ENCODE measurements at regions not wholly inside any gene's neighbourhood (a gene's known extent, or its start where the extent isn't known, plus 50 kb on each side); places are given as distances from the start of the nearest gene placed in this dataset.

- DNase-seq = no peak
Measured at GRCh38 chr11:15890031-15890713, 466.2 kb downstream of the SOX6 start.

- DNase-seq = no peak
Measured at GRCh38 chr11:15893080-15893492, 463.3 kb downstream of the SOX6 start.

GRCh38 chr11:15896026-15896425 lies 460.3 kb downstream of the SOX6 start:
- no peak for DNase-seq

- DNase-seq = no peak
Measured at GRCh38 chr11:15896530-15896929, 459.8 kb downstream of the SOX6 start.

GRCh38 chr11:15897211-15897960 lies 459.0 kb downstream of the SOX6 start:
- no peak for DNase-seq

GRCh38 chr11:15901054-15901453 lies 455.3 kb downstream of the SOX6 start:
- DNase-seq = no peak

- DNase-seq = no peak
Measured at GRCh38 chr11:15901790-15902189, 454.6 kb downstream of the SOX6 start.

GRCh38 chr11:15903246-15903645 lies 453.1 kb downstream of the SOX6 start:
- DNase-seq = no peak

- DNase-seq = no peak
Measured at GRCh38 chr11:15905366-15906104, 450.8 kb downstream of the SOX6 start.

- no peak for DNase-seq
Measured at GRCh38 chr11:15906481-15907035, 449.8 kb downstream of the SOX6 start.

- DNase-seq = no peak
Measured at GRCh38 chr11:15907806-15908205, 448.5 kb downstream of the SOX6 start.

GRCh38 chr11:15909937-15910598 lies 446.3 kb downstream of the SOX6 start:
- no peak for DNase-seq

GRCh38 chr11:15910761-15911160 lies 445.6 kb downstream of the SOX6 start:
- no peak for DNase-seq

GRCh38 chr11:15911377-15912044 lies 444.8 kb downstream of the SOX6 start:
- no peak for DNase-seq

GRCh38 chr11:15912291-15912690 lies 444.1 kb downstream of the SOX6 start:
- no peak for DNase-seq

GRCh38 chr11:15912825-15913224 lies 443.5 kb downstream of the SOX6 start:
- no peak for DNase-seq

GRCh38 chr11:15913261-15913660 lies 443.1 kb downstream of the SOX6 start:
- DNase-seq = no peak
